M059J (cell line): ENCODE measurements at regions not wholly inside any gene's neighbourhood (a gene's known extent, or its start where the extent isn't known, plus 50 kb on each side); places are given as distances from the start of the nearest gene placed in this dataset.
A peak's percentile ranks its signal among the peaks of the same experiment; 100 is the strongest.

Source experiments
- DNase-seq: peaks from one replicate; pipeline ENCODE4 v3.0.0-alpha.2; 2012; ENCODE audit warnings: low read depth

GRCh38 chr9:24488896-24489295 is 56.8 kb downstream of the IZUMO3 start:
- DNase-seq, result no peak

- DNase-seq, result no peak
These were observed 57.8 kb downstream of the IZUMO3 start for GRCh38 chr9:24487946-24488345.

DNA sequence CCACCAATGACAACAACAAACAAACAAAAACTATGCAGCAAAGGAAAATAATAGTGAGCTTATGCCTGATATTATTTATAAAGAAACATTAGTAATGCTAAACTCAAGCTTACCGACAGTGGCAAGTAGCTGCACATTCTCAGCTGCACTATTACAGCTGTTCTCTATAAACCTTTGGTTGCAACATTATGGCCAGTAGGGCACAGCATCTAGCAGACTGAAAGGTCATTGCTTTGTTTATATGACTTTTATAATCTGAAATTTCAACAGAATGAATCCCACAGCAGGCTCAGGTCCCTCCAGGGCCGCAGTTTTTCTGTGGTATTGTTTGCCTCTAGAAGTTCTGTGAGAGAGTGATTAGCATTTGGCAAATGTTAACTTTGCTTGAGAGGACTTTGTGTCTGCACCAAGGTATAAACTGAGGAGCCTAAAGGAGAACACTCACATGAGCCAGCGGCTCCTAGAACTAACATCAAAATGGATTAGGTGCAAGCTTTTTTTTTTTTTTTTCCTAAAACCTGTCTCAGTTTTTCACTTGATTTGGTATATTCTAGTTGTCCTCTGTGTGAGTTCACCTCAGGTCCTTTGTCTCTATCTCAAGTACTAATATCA is 58.3 kb downstream of the IZUMO3 start:
- peak; percentile 1 for DNase-seq

DNA sequence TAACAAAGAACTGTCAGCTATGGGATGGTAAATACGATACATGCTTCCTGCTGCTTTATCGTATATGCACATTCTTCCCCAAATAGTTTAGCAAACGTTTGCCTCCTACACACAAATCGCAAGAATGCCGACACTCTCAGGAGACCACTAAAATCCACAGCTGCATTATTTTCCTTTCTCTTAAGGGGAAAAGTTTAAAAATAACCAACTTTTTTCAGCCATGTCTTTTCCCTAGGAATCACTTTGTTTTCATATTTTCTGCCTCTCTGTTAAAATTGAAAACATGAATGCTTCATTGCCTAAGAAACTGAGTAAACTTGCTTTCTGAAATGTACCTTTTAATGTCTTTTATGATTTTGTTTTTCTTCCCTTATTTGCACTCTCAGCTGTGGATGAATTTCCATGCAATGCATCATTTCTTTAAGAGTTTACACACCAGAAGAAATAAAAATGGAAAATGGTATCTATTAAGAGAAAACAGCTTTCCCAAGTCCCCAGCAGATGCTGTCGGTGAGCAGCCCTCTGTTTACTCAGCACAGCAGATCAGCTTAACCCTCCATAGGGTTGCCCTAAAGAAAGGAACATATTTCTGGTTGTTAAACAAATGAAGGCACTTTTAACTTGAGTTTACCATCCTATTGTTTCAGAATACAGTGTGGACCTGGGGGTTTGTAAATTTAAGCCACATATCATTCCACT is 66.2 kb downstream of the IZUMO3 start:
- DNase-seq, result no peak

- DNase-seq, result peak; percentile 35
These were observed 81.3 kb downstream of the IZUMO3 start for GRCh38 chr9:24464319-24464951.

DNA sequence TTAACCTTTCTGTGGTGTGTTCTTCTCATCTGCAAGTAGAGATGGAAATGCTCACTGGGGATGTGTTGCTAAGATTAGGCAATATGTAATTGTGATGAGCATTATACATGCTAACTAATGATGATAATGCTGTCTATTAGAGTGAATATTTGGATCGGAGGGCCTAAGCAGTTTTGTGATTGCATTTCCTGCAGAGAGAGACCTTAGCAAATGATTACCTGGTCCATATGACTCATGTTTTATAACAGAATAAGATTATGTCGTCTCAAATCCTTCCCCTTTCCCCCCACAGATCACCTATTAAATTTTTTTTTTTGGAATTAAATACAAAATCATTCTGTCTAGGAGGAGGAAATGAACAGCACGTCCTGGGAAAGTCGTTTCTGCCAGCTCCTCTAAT is 82.7 kb downstream of the IZUMO3 start:
- DNase-seq, result no peak

GRCh38 chr9:24460781-24461180 is 84.9 kb downstream of the IZUMO3 start:
- DNase-seq, result no peak

DNA sequence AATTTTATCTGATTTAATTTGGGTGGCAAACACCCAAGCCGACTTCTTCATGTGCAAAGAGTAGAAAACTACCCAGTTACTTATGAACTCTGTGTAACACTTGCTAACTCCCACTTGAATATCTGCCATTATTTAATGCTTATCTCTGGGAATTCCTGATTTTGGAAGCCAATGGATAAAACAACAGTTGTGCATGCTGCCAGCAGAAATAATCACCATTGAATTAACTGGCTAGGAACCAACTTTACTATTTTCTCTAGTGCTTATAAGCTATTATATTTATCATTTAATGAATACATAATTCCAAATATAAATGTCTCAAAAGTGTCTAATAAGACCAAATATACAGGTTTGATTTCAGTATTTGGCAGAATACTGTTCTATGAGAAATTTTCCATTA is 85.7 kb downstream of the IZUMO3 start:
- DNase-seq, result no peak

DNA sequence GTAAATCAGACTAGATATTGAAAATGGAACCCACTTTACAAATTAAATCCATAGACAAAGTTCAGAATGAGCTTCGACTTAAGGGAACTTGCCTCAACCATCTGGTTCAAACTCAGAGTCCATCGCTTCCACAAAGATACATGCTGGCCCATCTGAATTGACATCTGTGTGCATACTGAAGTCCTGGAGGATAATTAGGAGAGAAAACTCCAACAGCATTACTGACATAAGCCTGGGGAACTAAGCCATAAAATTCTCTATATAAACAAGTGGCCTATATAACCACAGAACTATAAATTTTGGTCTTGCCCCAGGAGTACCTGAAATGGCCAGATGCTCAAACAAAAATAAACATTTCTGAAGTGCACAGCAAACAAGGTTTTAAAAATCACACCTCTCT is 94.4 kb downstream of the IZUMO3 start:
- no peak for DNase-seq

- no peak for DNase-seq
These were observed 95.7 kb downstream of the IZUMO3 start for GRCh38 chr9:24449976-24450375.

DNA sequence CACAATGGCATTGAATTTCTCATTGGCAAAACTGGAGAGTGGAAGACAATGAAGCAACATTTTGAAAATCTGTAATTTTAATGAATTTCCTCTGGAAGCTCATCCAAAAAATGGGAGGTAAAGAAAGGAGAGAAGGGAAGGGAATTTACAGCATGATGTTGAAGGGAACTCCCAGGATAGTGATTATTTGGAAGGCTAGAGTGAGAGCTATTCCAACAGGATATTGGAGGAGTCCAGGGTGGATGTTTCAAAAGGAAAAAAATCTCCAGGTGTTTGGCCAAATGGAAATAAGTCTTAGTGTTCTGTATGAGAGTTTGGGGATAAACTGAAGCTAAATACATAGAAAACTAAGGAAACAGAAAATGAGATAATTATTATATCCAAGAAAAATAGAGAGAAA is 106.2 kb downstream of the IZUMO3 start:
- no peak for DNase-seq

GRCh38 chr9:24438876-24439275 is 106.8 kb downstream of the IZUMO3 start:
- DNase-seq, result no peak

GRCh38 chr9:24436761-24437160 is 108.9 kb downstream of the IZUMO3 start:
- no peak for DNase-seq

- no peak for DNase-seq
These were observed 111.5 kb downstream of the IZUMO3 start for GRCh38 chr9:24434183-24434582.

DNA sequence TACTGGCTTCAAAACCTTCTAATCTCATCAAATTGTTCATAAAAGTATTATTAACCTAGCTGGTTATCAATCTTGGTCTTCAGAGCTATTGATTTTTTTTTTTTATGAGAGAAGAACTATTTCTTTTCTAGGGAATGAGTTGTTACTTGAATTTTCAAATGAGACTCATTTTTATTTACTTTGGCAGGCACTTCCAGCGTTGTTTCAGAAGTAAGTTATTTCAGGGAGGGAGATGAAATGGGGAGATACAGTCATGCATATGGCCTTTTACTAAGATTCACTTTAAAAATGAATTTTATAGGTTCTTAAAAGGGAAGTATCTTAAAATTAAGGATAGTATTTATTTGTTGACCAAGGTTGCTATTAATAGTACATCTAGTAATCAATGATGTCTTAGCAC is 129.6 kb downstream of the IZUMO3 start:
- DNase-seq, result peak; percentile 3

DNA sequence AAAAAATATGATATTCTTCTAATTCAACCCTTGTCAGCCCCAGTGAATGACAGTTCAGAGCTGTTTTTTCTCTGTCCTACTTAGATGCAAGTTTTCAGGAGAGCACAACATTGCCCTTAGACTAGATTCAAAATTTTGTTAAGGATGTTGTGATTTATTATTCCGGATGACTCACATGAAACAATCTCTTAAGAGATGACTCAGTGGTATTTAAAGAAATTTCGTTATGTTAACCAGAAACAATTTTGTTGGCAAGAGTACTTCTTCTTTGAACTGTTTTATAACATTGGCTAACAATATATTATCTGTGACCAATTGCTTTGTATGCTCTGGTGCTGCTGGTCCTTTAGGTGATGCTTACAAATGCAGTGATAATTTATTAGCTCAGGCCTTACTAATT is 132.0 kb downstream of the IZUMO3 start:
- peak; percentile 25 for DNase-seq

GRCh38 chr9:24398466-24398865 is 147.2 kb downstream of the IZUMO3 start:
- DNase-seq, result no peak

DNA sequence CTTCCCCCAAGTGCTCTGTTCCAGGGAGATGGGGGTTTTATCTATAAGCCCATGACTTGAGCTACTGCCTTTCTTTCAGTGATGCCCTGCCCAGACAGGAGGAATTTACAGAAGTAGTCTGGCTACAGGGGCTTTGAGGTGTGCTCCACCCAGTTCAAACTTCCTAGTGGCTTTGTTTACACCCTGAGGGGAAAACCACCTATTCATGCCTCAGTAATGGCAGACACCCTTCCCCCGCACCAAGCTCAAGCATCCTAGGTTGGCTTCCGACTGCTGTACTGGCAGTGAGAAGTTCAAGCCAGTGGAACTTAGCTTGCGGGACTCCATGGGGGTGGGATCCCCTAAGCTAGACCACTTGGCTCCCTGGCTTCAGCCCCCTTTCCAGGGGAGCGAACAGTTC is 154.6 kb downstream of the IZUMO3 start:
- no peak for DNase-seq

DNA sequence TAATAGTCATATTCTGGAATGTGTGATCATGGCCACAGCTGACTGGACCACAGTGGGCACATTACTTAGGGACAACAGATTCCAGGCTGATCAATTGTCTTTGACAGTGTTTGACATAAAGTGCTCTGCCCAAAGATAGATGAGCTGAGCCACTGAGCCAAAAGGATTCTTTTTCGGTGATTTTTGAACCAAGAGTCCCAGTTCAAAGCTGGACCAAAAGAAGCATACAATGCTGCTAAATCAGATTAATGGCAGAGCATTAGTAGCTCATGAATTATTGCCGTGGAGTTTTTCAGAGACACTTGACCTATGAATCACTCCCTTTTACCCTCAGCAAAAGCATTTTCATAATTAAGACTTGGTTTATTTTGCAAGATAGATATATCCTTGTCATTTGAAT is 160.6 kb downstream of the IZUMO3 start:
- DNase-seq, result no peak

DNA sequence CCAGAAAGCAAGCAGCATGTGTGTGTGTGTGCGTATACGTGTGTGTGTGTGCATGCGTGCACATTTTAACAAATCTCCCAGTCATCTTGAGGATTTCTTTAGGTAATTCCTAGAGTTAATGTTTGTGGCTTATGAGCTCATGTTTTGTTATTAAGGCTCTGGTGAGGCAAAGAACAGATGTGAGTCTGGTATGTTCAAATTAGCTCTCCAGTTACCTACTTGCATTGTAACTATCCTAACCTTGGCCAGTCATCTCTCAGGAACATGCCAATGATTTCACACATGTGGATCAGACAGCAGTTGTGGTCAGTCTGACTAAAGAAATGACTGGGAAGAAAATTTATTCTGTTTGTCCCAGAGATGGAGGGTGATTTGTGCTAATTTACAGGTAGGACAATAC is 163.1 kb downstream of the IZUMO3 start:
- DNase-seq, result no peak

GRCh38 chr9:24381205-24381604 is 164.5 kb downstream of the IZUMO3 start:
- DNase-seq, result no peak

DNA sequence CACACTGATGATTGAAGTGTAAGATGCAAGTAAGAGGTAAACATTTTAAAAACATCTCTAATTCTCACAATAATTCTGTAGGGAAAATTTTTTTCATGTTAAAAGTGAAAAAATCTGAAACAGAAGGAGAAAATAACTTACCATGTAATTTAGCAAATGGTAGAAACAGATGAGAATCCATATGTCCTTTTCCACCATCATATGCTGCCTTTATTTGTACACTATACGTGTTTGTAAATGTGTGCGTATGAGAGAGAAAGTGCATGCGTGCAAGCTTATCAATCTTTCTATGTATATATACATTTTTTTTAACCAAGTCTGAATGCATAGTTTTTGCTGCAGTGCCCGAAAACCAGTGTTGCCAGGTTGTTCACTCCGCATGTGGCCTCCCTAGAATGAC is 186.7 kb downstream of the IZUMO3 start:
- no peak for DNase-seq

GRCh38 chr9:24351973-24352372 is 193.7 kb downstream of the IZUMO3 start:
- DNase-seq, result no peak
